NCI-H187 treated with DMSO at 0.1 percent for 48 hours (cell line): ENCODE measurements at regions not wholly inside any gene's neighbourhood (a gene's known extent, or its start where the extent isn't known, plus 50 kb on each side); places are given as distances from the start of the nearest gene placed in this dataset.

ENCODE experiments used
- DNase-seq: peaks from one replicate; lab custom pipeline; 2025; lab: John Stamatoyannopoulos, UW

- DNase-seq: peak; percentile 92
These were observed 576.2 kb upstream of the TBX3 start for GRCh38 chr12:115259968-115260747.

DNA sequence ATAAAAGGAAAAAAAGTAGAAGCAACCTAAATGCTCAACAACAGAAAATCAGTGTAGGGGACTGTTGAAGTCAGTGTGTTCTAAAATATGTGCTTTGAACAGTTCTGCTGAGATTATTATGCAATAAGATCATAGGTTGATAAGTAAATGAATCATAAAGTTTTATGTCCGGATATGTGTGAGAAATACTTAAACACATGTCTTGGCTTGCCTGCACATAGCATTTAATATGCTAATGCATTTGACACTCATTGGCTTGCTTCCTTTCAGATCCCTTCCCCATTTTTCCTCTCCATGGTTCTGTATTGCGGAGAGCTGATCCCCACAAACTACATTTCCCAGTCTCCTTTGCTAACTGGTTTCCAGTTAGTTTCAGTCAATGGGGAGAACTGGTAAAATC lies 573.8 kb upstream of the TBX3 start:
- DNase-seq: no peak

GRCh38 chr12:115255962-115256361 lies 572.0 kb upstream of the TBX3 start:
- DNase-seq: no peak

- DNase-seq: no peak
These were observed 571.3 kb upstream of the TBX3 start for GRCh38 chr12:115255257-115255656.

- DNase-seq: no peak
These were observed 569.1 kb upstream of the TBX3 start for GRCh38 chr12:115253049-115253448.

DNA sequence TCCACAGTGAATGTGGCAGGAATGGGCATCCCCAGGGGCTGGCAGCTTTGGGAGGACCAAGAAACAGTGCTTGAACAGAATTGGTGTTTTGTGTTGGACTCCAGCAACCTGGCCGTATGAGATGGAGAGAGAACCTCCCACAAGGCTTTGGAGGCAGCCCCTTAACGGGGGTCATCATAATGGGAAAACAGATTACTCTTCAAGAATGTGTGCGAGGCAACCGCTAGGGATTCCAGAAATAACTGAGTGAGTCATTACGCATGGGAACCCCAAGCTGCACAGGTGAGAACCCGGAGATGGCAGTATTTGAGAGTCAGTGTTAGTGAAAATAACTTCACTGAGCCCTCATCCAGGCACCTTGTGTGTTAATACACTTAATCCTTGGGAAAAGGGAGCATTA lies 567.8 kb upstream of the TBX3 start:
- no peak for DNase-seq

DNA sequence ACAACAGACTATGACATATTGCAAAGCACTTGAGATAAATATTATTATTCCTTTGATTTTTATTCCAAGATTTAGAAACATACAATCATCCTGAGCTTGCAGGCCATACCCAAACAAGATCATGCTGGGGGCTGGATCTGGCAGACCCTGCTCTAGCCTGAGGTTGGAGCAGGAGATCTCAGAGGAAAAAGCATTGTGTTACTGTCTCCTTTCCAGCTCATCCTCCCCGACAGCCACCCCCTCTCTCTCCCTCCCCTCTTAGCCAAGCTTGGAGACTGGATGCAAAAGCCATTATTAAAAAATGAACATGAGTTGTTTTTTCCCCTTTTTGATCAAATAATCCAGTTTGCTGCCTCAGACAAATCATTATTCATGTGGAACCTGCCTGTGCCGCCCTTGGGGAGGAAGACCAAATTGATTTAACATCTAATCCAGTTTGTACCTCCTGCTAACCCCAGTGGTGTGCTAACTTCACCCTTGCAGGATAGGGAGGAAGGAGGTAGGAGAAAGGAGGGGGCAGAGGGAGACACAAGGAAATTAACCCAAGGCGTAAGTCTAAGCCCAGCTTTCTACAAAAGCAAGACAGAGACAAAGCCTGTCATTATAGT lies 565.8 kb upstream of the TBX3 start:
- DNase-seq: no peak

DNA sequence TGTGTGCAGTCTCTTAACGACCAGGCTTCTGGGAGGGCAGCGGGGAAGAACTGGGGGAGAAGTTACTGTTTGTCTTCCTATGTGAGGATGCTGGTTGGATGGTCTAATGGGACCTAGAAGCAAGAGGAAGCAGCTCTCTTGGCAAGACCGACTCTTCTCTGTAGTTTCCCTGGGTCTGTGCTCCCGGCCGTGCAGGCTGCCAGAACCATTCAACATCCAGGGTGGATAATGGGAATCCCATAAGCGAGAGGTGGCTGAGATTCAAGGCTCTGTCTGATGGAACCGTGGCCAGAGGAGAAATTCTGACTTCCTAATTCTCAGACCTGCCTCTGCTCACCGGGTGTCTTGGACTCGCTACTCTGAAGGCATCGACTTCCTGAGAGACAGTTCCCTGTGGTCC lies 561.0 kb upstream of the TBX3 start:
- no peak for DNase-seq

DNA sequence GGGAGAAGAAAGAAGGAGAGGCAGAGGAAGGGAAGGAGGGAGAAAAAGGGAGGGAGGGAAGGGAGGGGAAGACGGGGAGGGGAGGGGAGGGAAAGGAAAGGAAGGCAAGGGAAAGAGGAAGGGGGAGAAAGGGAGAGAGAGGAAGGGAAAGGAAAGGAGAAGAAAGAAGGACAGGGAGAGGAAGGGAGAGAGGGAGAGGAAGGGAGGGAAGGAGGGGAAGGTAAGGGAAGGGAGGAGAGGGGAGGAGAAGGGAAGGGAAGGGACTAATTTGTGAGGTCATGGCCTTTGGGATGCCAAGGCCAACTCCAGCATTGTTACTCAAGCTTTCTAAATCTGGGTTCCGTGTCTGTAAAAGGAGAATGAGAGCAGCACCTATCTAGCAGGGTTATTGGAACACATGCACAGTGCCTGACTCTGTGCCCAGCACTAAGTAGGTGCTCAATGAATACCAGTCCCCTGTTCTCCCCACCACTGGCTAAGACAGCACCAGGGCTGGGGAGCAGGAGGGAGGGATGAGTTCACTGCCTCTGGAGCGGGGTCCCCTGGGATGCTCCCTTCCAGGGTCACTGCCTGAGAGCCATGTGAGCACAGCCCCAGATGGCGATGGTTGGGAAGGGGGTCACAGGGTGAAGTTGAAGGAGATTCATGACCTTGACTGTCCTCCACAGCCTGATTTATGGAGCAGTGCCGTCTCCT lies 560.1 kb upstream of the TBX3 start:
- DNase-seq: no peak

DNA sequence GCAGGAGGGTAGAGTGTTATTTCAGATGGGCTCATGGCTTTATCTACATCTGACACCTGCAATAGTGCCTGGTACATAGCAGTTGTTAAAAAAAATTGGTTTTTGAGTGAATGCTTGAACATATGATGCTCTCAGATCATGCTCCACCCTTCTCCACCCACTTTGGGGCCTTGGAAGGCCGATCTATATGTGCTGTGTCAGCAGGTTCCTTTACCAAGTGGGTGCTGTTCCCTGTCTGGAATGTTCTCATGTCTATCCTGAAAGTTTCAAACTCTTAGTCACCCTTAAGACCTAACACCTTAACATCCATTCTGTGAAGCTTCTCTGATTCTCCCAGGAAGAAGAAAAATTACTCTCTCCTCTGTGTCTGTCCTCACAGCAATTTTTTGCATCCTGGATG lies 556.3 kb upstream of the TBX3 start:
- no peak for DNase-seq

DNA sequence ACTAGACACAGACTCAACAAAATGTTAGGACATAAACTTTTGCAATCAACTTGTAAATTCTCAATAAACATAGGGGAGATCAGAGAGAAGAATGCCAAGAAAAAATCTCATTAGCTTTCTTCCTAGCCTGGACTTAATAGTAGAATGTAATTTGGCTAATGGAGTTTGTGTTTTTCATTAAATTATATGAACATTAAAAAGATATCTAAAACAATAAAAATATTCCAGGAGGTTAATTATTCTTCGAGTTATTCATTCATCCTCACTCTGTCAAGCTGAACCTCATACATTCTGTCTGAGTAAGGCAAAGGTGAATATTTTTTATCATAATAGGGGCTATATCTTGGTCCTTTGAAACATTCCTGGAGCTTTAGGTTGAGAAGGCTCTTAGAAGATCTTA lies 551.9 kb upstream of the TBX3 start:
- DNase-seq: no peak

DNA sequence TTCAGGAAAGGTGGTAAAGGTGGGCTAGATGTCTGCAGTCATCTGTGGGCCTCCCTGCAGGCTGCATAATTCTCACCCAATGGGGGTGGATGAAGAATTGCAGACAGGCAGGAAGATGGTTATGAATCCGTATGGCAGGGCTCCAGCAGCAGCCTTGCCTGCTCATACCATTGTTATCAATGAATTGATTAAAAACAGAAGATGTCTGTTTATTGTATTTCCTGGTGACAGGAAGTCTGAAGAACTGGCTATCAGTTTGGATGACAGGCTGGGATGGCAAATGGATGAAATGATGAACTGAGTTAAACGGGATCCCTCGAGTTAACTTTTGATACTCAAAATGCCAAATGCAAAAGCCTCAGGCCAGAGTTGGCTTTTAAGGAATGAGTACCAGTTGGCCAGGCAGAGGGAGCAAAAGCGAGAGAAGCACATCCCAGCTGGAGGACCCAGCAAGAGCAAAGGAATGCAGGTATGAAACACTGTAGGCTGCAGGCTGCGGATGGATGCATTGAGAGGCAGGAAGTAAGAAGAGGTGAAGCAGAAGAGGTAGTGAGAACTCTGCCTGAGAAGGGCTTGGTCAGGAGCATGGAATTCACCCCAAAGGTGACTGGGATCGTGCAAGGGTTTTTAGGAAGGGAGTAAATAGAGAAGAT lies 550.0 kb upstream of the TBX3 start:
- DNase-seq: no peak

DNA sequence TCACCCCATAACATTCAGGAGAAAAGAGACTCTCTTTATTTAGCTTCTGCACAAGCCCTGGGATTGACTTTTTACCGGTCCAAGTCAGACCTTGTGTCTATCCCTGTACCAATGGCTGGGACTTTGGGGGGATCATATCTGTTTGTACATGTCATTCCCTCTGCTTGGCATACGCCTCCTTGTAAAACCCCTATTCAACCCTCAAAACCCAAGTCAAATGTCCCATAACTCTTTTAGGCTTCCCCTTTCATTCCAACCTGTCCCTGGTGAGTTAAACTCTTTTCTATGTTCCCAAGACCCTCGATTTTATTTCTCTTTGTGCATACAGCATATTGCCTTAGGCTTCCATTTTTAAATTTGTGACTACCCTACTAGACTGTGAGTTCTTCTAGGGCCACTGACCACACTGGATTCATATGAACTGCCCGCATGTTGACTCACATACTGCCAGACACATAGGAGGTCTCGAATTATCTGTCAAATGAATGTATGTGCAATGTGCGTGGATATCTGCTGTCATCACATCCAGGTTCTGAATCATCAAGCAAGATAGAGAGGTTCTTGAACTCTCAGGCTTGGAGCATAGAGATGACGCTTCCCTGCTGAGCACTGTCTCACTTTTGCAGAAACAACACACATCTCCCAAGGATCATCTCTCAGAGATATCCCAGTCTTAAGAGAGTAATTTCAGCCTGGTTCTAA lies 548.6 kb upstream of the TBX3 start:
- no peak for DNase-seq

- no peak for DNase-seq
These were observed 546.6 kb upstream of the TBX3 start for GRCh38 chr12:115230606-115231005.

- no peak for DNase-seq
These were observed 545.5 kb upstream of the TBX3 start for GRCh38 chr12:115229517-115229916.

DNA sequence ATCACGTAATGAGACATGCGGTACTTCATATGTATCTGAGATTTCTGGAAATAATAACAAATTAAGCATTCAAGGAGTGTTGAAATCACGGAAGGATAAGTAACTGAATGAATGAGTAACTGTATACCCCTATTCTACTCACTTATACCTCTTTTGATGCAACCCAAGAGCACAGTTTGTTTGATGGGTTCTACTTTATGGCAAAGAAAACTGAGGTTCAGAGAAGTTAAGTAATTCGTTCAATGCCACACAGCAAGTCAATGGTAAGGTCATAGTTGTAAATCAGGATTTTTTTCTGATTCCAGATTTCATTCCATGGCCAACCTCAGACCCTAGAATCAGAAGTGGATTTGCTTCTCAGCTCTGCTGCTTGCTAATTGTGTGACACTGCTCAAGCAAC lies 544.5 kb upstream of the TBX3 start:
- no peak for DNase-seq

DNA sequence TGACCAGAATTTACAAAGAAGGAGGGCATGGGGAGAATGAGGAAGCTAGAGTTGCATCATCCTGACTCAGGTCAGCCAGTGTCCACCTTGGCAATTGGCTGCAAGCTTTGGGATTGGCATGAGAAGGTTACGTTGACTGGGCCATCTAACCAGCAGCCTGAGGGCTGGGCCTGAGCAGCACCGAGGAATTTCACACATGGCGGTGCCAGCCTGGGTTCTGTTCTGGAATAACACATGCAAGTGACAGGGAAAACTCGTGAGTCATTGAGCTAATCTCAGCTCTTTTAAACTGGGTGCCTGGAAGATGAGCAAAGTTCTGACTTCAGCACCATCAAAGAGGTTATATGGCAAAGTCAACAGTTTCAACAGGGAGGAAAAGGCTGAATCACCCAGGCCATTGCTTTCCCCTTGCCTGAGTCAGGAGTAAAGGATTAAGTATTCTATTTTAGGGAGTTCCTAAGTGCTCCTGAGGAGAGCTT lies 543.2 kb upstream of the TBX3 start:
- no peak for DNase-seq

DNA sequence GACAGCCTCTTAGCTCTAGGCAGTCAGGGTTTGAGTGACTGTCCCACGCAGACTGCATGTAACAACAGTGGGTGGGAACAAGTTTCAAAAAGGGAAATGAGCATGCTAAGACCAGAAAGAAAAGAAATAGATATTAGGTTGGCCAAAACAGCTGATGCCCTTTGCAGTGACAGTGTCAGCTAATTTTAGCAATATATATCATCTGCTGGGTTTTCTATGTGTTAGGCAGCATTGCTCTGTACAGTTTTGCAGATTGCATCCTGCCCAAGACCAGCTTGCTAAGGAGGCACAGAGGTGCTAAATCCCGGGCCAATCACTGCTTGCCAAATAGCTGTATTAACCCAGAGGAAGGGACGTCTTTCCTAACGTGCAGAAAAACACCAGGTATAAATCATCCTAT lies 541.9 kb upstream of the TBX3 start:
- no peak for DNase-seq

DNA sequence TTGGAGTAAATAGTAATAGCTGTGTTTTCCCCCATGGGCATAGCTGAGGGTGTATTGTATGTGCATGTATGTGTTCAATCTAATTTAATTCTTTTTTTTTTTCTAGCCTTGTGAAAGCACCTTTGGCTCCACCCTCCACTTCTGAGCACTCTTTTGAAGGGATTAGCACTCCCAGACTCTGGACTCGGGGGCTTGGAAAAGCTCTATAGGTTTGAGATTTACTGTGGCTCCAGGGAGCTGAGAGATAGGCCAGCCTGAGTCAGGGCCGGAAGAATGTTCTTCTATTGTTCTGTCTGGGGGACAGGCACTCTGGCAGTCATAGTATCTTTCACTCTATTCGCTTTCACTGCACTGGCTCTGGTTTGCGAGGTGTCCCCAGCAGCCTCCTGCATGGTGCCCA lies 540.0 kb upstream of the TBX3 start:
- no peak for DNase-seq

DNA sequence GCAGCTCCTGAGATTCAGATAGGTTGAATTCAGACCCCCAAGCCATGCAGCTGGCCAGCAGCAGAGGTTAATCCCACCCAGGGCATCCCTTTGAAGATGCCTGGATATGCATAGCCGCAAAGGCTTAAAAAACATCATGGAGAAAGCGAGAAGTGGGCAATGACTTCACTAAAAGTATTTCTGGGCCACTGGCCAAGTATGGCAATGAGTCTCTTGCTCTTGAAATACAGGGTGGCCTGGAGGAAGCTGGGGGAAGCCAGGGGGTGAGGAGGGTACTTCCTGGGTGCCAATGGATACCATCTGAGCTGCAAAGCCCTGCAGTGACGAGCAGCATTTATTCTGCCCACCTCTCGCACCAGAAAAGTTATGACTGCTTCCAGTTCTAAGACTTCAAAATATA lies 539.3 kb upstream of the TBX3 start:
- DNase-seq: no peak

DNA sequence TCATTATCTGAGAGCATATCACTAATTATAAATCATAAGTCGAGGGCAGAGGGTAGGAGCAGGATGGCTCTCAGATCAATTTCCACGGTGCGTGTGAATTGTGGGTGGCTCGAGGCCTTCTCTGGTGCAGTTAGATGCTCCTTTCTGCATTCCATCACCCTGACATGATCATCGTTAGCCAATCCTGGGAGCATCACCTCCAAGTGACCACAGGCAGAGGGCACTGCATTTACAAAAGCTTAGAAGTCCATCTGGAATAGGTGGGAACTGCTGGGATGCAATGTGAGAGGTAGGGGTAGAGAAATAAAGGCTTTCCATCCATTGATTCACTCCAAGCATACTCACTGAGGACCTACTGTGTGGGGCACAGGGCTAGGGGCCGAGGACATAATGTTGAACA lies 538.2 kb upstream of the TBX3 start:
- no peak for DNase-seq

GRCh38 chr12:115216301-115216700 lies 532.3 kb upstream of the TBX3 start:
- no peak for DNase-seq
